DOHH2 (cell line): ENCODE measurements at regions not wholly inside any gene's neighbourhood (a gene's known extent, or its start where the extent isn't known, plus 50 kb on each side); places are given as distances from the start of the nearest gene placed in this dataset.

Source experiments
- H3F3A ChIP-seq: fragments of 200-600 bp; sonication (generic), shearing (Covaris generic); 2 replicates; pipeline ENCODE4 v1.6.0; 2016; ENCODE audit warnings: antibody characterized with exemption, mild to moderate bottlenecking; ENCODE audit not compliant: control insufficient read depth, insufficient read depth
- H3K27ac ChIP-seq: fragments of 200-600 bp; sonication (generic); 2 replicates; pipeline ENCODE4 v1.5.1; 2014; ENCODE audit warnings: low read depth, mild to moderate bottlenecking, low read length, moderate library complexity
- H3K27me3 ChIP-seq: fragments of 200-600 bp; sonication (generic); 2 replicates; pipeline ENCODE4 v1.6.1; 2014; ENCODE audit warnings: mild to moderate bottlenecking, low read length, mixed read lengths; ENCODE audit not compliant: control insufficient read depth
- H3K36me3 ChIP-seq: fragments of 200-600 bp; sonication (generic); 2 replicates; pipeline ENCODE4 v1.6.1; 2014; ENCODE audit warnings: mild to moderate bottlenecking, low read length, moderate library complexity, mixed read lengths; ENCODE audit not compliant: control insufficient read depth
- H3K4me1 ChIP-seq: fragments of 200-600 bp; sonication (generic); 2 replicates; pipeline ENCODE4 v1.6.1; 2014; ENCODE audit warnings: mild to moderate bottlenecking, low read length, mixed read lengths; ENCODE audit not compliant: control insufficient read depth
- H3K4me2 ChIP-seq: fragments of 200-600 bp; sonication (generic); 2 replicates; pipeline ENCODE4 v1.6.0; 2014; ENCODE audit warnings: mild to moderate bottlenecking, low read length, moderate library complexity
- H3K4me3 ChIP-seq: fragments of 200-600 bp; sonication (generic); 2 replicates; pipeline ENCODE4 v1.5.1; 2014; ENCODE audit warnings: mild to moderate bottlenecking, low read length, mixed read lengths
- H3K79me2 ChIP-seq: fragments of 200-600 bp; sonication (generic); 2 replicates; pipeline ENCODE4 v1.6.1; 2014; ENCODE audit warnings: mild to moderate bottlenecking, low read length, mixed read lengths; ENCODE audit not compliant: control insufficient read depth
- H3K9me2 ChIP-seq: fragments of 200-600 bp; sonication (generic); replicated peaks from 2 replicates; pipeline ENCODE4 v1.6.1; 2014; ENCODE audit warnings: mild to moderate bottlenecking, low read length, mixed read lengths; ENCODE audit not compliant: control insufficient read depth
- H3K9me3 ChIP-seq: fragments of 200-600 bp; sonication (generic); 2 replicates; pipeline ENCODE4 v1.6.1; 2014; ENCODE audit warnings: antibody characterized with exemption, low read length, mixed read lengths; ENCODE audit not compliant: control insufficient read depth, insufficient read depth
- H4K20me1 ChIP-seq: fragments of 200-600 bp; sonication (generic); 2 replicates; pipeline ENCODE4 v1.6.0; 2014; ENCODE audit warnings: low read depth, mild to moderate bottlenecking, antibody characterized with exemption, low read length, moderate library complexity; ENCODE audit not compliant: control insufficient read depth, insufficient read depth
- EZH2phosphoT487 ChIP-seq: fragments of 200-600 bp; sonication (generic); IDR thresholded peaks from 2 replicates; pipeline ENCODE4 v1.6.1; 2017; ENCODE audit warnings: borderline replicate concordance, mild to moderate bottlenecking, antibody characterized with exemption, low read length, moderate library complexity, mixed read lengths
- TF ChIP-seq, protein P1 (sequence below): fragments of 200-600 bp; sonication (generic); IDR thresholded peaks from one replicate; pipeline ENCODE4 v1.5.1; 2014; ENCODE audit warnings: antibody characterized with exemption, mild to moderate bottlenecking, low read depth, low read length; ENCODE audit not compliant: poor library complexity, severe bottlenecking

GRCh38 chr7:26500749-26501352, 209.2 kb downstream of the SNX10 start:
- H4K20me1 ChIP-seq, result no peaks in the 10 kb centered on the region
- no peak overlapping the region for H3K4me3 ChIP-seq
- peaks cover 32% of the 10 kb centered on the region for H3K27me3 ChIP-seq
- no peak overlapping the region for H3K27ac ChIP-seq
- H3K9me3 ChIP-seq, result peaks cover 6% of the 10 kb centered on the region; the same call in 1 of the 2 replicates
- H3K79me2 ChIP-seq, result no peaks in the 10 kb centered on the region
- no peak overlapping the region for H3K4me2 ChIP-seq
- TF ChIP-seq, protein P1, sequence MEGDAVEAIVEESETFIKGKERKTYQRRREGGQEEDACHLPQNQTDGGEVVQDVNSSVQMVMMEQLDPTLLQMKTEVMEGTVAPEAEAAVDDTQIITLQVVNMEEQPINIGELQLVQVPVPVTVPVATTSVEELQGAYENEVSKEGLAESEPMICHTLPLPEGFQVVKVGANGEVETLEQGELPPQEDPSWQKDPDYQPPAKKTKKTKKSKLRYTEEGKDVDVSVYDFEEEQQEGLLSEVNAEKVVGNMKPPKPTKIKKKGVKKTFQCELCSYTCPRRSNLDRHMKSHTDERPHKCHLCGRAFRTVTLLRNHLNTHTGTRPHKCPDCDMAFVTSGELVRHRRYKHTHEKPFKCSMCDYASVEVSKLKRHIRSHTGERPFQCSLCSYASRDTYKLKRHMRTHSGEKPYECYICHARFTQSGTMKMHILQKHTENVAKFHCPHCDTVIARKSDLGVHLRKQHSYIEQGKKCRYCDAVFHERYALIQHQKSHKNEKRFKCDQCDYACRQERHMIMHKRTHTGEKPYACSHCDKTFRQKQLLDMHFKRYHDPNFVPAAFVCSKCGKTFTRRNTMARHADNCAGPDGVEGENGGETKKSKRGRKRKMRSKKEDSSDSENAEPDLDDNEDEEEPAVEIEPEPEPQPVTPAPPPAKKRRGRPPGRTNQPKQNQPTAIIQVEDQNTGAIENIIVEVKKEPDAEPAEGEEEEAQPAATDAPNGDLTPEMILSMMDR, result peak; percentile 88
- no peak for TF ChIP-seq EZH2phosphoT487
- H3F3A ChIP-seq, result no peaks in the 10 kb centered on the region
- H3K36me3 ChIP-seq, result no peaks in the 10 kb centered on the region
- H3K9me2 ChIP-seq, result no peaks in the 10 kb centered on the region
- H3K4me1 ChIP-seq, result no peaks in the 10 kb centered on the region

DNA sequence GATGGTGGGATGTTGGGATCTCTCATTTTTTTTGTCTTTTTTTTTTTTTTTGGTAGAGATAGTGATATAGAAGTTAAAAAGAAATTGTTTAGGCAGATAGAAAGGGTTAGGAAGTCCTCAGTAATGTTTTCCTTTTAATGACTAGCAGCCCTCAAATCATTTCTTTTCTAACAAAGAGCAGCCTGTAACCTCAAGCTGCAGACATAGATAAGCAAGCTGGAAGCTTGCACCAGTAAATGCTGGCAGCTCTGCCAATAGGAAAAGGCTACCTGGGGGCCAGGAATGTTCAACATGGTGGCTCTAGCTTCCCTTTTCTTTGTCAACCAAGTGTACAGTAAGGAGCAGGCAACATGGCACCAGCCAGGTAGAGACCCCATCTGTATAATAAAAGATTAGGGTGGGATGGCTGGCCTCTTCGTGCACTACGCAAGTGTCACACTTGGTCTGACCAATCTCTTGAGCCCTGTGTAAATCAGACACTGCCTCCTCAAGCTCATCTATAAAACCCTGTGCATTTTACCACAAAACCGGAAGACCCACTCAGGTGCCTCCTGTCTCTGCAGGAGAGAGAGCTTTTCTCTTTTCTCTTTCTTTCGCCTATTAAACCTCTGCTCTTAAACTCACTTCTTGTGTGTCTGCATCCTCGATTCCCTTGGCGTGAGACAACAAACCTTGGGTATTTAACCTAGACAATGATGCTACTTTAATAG, 212.9 kb downstream of the SNX10 start:
- H3K9me3 ChIP-seq, result peaks cover 6% of the 10 kb centered on the region; the same call in 1 of the 2 replicates
- no peaks in the 10 kb centered on the region for H4K20me1 ChIP-seq
- H3K9me2 ChIP-seq, result no peaks in the 10 kb centered on the region
- no peak overlapping the region for H3K27ac ChIP-seq
- no peaks in the 10 kb centered on the region for H3K36me3 ChIP-seq
- TF ChIP-seq, protein P1, result no peak
- no peak for TF ChIP-seq EZH2phosphoT487
- no peaks in the 10 kb centered on the region for H3F3A ChIP-seq
- H3K4me3 ChIP-seq, result no peak overlapping the region
- H3K4me1 ChIP-seq, result no peaks in the 10 kb centered on the region
- peaks cover 32% of the 10 kb centered on the region for H3K27me3 ChIP-seq
- no peaks in the 10 kb centered on the region for H3K79me2 ChIP-seq
- H3K4me2 ChIP-seq, result no peak overlapping the region

GRCh38 chr7:26506196-26506595, 214.5 kb downstream of the SNX10 start:
- Histone ChIP-seq H4K20me1 (no peaks in the 10 kb centered on the region), H3K36me3 (no peaks in the 10 kb centered on the region), H3K4me3 (no peak overlapping the region), H3F3A (no peaks in the 10 kb centered on the region), H3K9me2 (no peaks in the 10 kb centered on the region), H3K27me3 (peaks cover 32% of the 10 kb centered on the region), H3K79me2 (no peaks in the 10 kb centered on the region), H3K9me3 (no peaks in the 10 kb centered on the region), H3K27ac (no peak overlapping the region), H3K4me1 (no peaks in the 10 kb centered on the region), H3K4me2 (no peak overlapping the region)
- TF ChIP-seq, protein P1, result no peak
- TF ChIP-seq EZH2phosphoT487, result no peak
